Fibroblast of skin of right quadriceps (primary cell): ENCODE measurements at regions not wholly inside any gene's neighbourhood (a gene's known extent, or its start where the extent isn't known, plus 50 kb on each side); places are given as distances from the start of the nearest gene placed in this dataset.
"Not testable (repeated sequence)": the region's sequence is repeated elsewhere in the genome, so short reads cannot be mapped to it uniquely, and the experiment has no call there.

ENCODE experiments used
- DNase-seq: peaks from one replicate; pipeline ENCODE4 v3.0.0-alpha.2; 2013

DNA sequence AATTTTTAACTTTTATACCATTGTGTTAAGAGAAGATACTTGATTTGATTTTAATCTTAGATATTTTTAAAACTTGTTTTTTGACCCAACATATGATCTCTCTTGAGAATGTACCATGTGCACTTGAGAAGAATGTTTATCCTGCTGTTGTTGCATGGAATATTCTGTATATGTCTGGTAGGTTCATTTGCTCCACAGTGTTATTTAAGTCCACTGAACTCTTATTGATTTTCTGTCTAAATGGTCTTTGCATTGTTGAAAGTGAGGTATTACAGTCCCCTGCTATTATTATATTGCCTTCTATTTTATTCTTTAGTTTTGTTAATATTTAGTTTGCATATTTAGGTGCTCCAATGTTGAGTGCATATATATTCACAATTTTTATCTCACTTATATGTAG, 397.3 kb upstream of the CCDC179 start:
- DNase-seq = no peak

DNA sequence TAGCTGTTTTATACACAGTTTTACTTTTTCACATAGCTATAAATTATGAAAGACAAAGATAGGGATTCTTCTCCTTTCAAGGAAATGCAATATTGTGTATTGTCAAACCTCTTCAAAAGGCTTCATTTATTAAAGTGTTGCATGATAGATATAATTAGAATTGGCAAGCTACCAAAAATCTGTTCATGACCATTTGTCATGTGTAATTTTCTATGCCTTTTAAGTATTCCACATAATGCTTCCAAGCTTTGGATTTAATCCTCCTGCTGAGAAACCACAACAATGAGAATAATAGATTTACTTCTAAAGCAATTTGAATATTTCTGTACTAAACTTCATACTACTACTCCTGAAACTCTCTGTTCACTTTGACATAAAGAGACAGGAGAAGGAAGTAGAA, 403.2 kb upstream of the CCDC179 start:
- peak; percentile 52 for DNase-seq

DNA sequence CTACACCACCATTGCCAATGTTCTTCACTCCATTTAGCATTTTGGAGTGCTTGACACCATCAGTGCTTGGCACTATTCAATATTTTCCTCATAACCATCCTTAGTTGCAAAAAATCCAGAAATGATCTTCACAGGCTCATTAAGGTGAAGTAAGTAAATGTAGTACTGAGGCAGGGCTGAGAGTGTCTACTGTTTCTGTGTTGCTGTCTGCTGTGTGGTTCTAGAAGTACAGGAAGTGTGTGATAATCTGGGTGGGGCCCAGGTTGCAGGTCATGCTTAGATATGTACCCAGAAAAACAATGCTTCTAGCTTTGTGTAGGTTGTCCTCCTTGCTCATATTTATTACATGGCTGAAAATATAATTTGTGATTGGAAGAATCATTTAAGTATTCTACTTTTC, 411.8 kb upstream of the CCDC179 start:
- no peak for DNase-seq

DNA sequence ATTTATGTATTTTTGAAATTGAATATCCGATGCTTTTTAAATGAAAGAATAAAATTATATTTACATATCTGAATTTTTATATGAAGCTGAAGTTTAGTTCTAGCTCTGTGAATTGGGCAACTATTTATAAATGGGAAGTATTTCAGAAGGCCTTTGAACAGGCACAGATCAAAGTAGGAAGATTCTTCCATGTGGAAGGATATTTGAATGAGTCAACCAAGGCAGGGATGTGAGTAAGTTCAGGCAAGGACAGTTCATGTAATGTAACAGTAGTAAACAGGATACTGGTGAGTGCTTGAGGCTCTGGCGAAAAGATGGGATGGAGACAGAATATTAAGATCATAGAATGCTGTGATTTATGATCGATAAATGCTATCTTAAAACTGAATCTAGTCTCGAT, 417.8 kb upstream of the CCDC179 start:
- peak; percentile 72 for DNase-seq

DNA sequence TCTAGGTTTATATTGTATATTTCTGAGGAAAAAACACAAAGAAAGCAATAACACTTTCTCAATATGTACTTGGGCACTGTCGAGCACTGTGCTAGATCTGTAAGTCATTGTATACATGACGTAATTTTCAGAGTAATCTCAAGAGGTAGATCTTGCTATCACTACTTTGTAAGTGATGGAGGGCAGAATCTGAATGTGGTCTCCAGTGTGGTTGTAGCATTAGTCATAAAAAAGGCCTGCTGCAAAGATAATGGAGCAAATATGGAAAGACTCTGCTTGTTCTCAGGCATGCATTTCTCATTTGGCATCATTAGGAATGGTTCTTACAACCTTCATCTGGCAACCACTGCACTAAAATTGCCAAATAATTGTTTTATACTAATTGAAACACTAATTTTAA, 419.8 kb upstream of the CCDC179 start:
- peak; percentile 68 for DNase-seq

DNA sequence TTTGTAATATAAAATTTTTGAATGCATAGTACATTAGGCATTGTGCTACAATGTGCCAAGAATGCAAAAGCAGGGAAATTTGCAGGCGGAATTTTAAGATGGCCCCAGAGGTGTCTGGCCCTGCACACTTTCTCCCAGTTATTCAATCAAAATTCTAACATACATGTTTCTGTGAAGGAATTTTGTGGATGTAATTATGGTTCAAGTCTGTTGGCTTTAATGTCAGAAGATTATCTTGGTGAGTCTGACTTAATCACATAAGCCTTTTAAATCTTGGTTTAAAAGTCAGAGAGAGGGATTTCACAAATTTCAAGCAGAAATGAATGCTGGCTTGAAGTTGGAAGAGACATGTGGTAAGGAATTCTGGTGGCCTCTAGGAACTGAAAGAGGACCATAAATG, 423.4 kb upstream of the CCDC179 start:
- DNase-seq = no peak

DNA sequence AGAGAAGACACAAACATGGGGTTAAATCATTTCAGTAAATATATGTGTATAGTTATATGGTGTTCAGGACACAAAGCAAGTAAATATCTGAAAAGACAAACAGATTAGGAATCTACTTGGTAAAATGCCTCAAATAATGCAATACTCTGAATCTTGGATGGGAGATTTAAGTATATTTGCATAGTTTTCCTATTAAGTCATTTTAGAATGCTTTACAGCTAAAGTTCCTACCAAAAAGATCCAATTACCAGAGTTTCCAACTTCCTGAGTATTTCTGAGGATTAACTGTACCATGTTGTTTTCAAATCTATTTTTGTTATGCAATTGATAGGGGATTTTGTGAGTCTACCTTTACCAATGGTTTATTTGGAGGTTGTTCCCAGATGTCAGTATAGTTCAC, 424.4 kb upstream of the CCDC179 start:
- DNase-seq = peak; percentile 76

DNA sequence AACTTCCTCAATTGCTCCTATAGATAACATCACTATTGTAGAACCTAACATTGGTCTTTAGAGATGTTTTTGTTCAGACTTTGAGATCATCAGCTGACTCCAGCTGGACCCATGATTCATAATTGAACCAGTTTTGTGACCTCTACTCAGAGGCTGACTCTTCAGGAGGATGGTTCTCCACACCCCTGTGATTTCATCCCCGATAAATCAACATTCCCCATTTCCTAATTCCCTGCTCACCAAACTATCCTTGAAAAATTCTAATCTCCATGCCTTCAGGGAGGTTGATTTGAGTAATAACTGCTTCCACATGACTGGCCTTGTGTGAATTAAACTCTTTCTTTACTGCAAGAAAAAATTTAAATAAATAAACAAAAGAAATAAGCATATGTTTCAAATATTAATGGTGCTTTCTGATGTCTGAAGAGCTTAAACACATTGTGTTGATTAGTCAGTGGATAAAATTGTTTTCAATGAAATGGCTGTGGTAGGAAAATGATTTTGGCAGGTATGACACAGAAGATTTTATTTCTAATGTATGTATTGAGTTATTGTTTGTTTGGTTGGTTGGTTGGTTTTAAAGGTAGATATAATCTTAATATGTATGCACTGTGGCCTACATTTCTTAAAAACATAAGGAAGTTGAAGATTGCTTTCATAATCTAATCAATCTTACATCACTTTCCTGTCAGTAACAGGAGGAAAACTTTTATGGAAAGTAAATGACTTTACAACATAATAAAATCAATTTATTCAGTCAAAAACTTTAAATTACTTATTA, 427.9 kb upstream of the CCDC179 start:
- peak; percentile 97 for DNase-seq

DNA sequence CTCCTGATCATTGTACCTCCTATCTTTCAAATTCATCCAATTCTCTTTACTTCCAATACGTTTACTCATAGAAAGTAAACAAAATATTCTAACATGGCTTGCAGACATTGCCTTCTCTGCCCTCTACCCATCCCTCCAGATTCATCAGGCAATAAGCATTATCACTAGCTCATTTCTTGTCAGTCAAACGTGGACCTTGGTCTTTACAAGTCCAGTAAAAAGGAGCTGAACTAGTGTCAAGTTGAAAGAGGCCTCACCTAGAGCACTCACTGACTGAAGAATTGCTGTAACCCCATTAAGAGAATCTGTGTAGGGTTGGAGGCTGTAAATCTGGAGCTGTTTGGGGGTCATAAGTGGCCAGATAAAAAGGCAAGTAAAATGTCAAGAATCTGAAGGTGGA, 435.0 kb upstream of the CCDC179 start:
- no peak for DNase-seq

DNA sequence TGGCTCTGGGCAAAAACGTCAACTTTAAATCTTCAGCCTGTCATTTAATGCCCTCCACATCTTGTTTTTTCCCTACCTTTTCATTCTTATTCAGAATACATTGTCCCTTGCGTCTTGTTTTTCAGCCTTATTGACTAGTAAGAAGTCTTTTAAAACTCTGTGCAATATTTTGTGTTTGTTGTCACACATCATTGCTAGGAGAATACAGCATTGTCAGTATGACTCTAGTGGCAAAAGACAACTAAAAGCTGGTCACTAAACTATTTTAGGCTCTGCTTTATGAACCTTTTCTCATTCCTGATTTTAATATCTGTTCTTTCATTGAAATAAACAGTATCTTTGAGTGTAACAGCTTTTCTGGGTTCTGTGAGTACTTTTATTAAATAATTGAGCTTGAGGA, 447.8 kb upstream of the CCDC179 start:
- DNase-seq = no peak

DNA sequence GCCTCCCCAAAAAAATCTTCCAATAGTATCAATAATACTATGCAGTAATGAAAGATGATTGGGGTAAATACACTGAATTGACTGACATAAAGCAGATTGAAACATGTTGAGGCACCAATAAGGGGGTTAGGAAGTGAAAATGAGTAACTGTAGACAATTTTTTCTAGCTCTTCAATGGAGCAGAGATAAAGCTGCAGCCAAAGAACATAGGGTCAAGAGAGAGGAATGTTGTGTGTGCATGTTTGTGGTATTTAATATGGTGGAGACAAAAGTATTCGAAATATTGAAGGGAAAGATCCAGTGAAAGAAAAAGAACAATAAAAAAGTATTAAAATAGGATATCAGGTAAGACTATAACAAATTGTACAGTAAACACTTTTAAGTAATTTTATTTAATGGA, 450.0 kb upstream of the CCDC179 start:
- peak; percentile 50 for DNase-seq

DNA sequence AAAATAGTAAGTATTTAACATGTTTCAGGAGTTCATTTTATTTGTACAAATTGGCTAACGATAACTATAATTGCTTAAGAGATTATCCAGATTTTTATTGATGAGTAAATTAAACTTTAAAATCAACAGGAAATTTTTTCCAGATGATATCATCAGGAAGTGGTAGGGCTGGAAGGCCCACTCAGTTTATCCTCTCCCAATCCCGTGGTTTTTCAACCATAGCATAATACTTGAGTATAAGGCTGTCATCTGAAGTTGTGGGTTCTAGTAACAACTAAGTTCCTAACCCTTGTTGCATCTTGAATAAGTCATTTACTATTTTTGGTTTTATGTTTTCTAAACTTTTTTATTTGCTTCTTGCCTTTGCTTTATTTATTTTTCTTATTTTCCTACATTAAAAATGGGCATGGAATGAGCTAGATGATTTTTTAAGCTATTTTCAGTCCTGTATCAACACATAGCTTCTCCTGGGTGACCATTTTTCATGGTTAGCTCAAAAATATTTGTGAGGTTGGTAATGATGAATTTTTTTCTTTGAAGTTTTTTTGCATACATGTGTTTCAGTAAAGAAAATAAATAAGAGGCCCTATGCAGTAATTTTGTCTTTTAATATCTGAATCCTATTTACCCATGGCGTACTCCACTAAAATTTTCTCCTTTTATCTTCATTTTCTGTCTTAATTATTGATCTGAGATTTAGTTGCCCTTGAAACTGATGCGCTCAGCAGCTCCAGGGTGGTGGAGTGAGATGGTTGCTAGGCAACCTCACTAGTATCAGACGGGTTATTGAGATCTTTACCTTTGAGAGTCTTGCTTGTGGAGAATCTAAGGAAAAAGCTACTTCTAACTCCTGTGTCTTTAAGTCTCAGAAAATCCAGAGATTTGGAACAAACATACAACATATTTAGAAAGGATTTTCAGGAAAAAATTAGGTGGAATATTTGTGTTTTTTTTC, 452.0 kb upstream of the CCDC179 start:
- DNase-seq = peak; percentile 73

DNA sequence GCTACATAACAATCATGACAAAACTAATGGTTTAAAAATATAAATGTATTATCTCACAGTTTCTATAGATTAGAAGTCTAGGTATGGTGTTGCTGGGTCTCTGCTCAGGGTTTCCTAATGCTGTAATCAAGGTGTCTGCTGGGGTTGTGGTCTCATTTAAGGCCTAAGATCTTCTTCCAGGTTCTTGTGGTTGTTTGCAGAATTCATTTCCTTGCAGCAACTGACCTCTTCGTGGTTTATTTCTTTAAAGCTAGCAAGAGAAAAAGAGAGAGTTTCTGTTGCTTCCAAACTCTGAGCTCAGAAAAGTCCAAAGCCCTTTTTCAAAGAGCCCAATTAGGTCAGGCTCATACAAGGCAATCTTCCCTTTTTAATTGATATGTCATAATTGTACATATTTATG, 452.7 kb upstream of the CCDC179 start:
- DNase-seq = no peak

DNA sequence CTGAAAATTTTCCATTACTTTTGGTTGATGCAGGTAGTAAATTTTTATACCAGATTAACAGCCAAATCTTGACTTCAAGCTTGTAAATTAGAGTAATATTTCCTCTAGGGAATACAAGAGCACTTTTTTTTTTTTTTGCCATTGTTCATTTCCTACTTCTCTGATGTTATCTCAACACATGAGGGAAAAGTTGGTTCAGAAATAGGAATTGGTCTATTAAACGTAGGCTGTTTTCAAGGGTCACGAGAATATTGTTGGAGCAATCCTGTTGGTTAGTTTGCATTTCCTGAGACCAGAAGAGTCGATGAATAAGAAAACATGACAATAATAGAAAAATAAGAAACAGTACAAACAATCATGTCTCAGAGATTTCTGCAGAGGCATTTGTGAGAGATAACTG, 453.9 kb upstream of the CCDC179 start:
- no peak for DNase-seq

DNA sequence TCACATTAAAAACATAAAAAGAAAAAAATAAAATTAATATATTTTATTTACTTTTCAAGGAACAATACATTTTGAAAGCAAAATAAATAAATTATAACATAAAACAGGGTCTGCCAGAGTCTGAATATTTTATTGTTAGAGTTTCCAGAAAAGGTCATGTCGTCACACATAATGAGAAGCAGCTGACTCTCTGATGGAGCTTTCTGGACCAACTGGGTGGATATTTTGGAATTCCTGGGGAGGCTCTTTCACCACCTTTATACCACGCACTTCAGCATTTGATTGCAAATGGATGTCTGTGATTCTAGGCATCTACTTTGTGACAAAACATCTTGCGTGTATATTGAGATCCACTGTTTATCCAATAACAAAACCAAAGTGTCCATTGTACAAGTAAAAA, 455.0 kb upstream of the CCDC179 start:
- peak; percentile 40 for DNase-seq

DNA sequence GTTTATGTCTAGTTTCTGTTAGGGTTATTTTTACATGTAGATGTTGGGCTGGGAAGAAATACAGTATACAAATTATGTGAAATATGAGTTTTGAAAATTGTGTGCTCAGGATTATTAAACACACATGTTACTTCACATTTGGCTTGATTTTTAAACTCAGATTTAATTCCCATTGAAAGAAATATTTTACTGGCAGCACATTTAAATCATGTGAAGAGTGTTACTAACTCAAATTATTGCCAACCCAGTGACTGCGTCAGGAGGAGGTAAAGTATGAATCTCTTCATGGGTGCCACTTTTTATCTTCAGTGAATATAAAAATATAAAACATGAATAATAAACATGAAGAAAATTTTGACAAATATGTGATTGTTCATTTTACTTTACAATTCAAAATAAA, 457.5 kb upstream of the CCDC179 start:
- DNase-seq = no peak

DNA sequence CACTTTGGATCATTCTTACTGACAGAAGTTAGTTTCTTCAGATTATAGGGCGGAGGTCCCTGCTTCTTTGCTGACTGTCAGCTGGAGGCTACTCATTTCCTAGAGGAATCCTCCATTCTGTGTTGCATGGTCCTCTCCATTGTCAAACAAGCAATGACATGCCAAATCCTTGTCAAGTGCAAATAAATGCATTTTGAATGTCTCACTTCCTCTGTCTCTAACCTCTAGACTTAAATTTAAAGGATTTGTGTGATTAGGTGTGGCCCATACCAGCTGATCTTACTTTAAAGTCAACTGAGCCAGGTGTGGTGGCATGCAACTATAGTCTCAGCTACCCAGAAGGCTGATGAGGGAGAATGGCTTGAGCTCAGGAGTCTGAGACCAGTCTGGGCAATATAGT, 458.4 kb upstream of the CCDC179 start:
- DNase-seq = no peak

DNA sequence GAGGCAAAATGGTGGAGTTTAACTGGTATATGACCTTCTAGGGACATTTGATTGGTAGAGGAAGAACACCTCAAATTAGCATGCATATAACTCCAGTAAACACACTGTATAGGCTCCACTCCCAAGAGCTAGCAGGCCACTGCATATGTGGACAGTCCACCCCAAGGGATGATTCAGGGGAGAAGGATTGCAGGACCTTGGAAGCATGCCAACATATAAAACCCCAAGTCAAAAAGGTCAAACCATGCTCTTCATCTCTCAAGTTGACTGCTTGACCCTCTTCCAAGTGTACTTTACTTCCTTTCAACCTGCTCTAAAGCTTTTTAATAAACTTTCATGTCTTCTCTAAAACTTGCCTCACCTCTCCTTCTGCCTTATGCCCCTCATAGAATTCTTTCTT, 459.9 kb upstream of the CCDC179 start:
- no peak for DNase-seq

DNA sequence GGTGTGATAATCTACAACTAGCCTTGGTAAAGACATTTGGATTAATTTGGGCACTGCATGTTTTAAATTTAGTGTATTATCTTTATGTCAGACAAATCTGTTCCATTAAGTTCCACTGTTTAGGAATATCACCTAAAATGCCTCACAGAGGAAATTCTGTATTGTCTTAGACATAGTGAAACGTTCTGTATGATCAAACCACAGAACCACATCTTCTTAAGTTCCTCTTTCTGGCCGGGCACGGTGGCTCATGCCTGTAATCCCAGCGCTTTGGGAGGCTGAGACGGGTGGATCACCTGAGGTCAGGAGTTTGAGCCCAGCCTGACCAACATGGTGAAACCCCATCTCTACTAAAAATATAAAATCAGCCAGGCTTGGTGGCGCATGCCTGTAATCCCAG, 475.3 kb upstream of the CCDC179 start:
- not testable (repeated sequence) for DNase-seq

DNA sequence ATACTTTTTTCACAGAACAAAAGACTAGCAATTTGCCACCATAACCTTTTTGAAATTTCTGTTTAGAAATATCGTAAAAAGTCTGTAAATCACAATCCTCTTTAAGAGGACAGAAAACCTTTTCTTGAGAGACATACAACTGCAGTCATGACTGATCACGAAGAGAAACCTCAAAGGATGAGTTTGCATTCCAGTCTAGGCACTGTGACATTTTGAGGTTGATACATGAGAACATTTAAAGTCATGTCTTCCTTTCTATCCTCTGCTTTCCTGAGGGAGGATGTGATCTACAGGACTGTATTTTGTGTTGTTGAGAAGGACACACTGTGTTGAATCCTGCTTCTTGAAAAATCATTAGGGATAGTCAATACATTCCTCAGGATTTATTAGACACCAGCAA, 476.7 kb upstream of the CCDC179 start:
- peak; percentile 63 for DNase-seq

DNA sequence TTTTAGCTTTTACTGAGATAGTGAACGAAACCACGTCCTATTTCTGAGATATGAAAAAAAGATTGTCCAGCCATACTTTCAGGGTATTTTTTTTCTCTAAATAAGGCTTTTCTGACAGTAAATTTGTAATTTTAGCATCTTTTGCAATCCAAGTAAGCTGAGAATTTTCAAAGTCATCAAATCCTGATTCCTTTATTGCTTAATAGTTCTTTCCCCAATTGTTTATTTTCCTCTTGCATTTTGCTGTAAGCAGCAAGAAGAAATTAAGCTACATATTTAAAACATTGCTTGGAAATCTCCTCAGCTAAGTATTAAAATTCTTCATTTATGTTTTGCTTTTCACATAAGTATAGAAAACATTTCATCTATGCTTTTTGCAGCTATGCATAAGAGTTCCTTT, 493.3 kb upstream of the CCDC179 start:
- DNase-seq = no peak

DNA sequence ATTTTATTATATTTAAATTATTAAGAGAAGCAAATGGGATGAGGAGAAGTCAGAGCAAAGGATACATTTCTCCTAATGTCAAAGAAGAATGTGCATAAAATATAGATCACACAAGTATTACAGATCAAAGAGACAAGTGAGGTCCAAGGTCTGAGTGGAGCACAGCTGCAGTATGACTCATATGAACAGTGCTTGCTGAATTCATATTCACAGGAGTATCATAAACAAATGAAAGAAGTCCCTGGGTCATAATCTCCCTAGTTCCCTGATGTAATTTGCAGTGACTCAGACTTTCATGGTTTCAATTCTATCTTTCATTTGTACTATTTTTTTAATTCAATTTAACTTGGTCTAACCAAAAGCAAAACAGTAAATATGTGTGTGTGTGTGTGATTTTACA, 499.0 kb upstream of the CCDC179 start:
- peak; percentile 90 for DNase-seq

DNA sequence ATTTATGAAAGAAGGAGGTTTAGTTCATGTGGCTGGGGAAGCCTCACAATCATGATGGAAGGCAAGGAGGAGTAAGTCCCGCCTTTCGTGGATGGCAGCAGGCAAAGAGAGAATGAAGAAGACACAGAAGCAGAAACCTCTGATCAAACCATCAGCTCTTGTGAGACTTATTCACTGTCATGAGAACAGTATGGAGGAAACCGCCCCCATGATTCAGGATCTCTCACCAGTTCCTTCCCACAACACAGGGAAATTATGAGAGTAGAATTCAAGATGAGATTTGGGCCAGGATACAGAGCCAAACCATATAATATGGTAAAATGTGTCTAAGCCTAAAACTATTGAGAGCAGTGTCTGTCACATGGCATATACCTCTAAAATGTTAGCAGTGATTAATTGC, 503.8 kb upstream of the CCDC179 start:
- no peak for DNase-seq

DNA sequence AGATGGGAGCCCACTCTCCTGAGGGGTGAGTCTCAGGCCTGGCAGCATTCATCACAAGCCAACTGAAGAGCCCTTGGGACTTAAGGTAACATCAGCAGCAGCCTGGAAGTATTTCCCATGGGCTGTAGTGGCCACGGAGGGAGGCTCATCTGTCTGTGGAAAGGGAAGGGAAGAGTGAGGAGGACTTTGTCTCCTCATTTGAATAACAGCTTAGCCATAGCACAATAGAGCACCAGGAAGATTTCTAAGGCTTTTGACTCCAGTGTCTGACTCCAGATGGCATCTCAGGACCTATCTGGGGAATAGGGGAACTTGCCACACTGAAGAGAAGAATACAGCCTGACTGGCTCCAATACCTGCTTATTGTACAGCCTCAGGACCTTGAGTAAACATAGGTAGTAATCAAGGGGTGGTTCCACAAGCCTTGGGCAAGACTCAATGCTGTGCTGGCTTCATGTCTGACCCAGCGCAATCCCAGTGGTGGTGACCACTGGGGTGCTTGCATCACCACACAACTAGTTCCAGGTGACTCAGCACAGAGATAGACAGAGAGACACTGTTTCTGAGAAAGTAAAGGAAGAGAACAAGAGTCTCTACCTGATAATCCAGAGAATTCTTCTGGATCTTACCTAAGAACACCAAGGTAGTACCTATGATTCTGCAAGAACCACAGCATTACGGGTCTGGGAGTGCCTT, 510.5 kb upstream of the CCDC179 start:
- no peak for DNase-seq
